ENCODE measurements at regions not wholly inside any gene's neighbourhood (a gene's known extent, or its start where the extent isn't known, plus 50 kb on each side); places are given as distances from the start of the nearest gene placed in this dataset.

DNA sequence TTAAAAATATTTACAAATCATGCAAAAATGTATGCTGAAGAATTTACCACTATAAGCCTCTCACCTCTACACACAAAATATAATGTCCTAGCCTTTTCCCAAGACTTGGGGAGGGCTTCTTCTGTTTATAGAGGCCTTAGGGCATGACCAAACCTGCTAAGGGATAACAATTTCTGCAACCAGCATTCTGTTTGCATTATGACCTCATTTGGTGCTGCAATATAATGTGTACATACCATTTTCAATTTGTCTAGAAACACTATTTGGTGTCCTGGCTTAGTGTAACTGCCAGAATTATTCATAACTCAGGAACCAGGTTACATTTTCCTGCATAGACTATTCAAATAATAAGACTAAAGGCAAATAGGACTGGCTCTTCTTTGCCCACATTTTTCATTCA is 446.6 kb upstream of the SORCS1 start:
- H3K4me3 ChIP-seq (ENCODE audit: extremely low read depth in 1 of 4, insufficient read depth in 2 of 4, low read depth in 3 of 4, low read length in 4 of 4), result no peak overlapping the region
- FAIRE-seq (no peak), DNase-seq (ENCODE audit: low read depth in 1 of 2, low spot score in 2 of 2) (no peak)
- H3K4me1 ChIP-seq (replicated peaks in 1 of 4; ENCODE audit: control insufficient read depth in 3 of 4, insufficient read depth in 4 of 4, low read length in 3 of 4), result no peaks in the 10 kb centered on the region
- CTCF ChIA-PET (ENCODE audit: partially characterized antibody), result no interaction called here
- no peak overlapping the region for H3K23ac ChIP-seq (ENCODE audit: insufficient read length)
- no peak overlapping the region for H3K18ac ChIP-seq (ENCODE audit: extremely low read depth, low read length)
- H2AFZ ChIP-seq (ENCODE audit: low read length), result no peak overlapping the region
- no peak overlapping the region for H2BK20ac ChIP-seq (ENCODE audit: low read length)
- H4K20me1 ChIP-seq (replicated peaks in 1 of 2; ENCODE audit: control insufficient read depth in 1 of 2, insufficient read depth in 2 of 2, low read length in 2 of 2), result no peaks in the 10 kb centered on the region
- no peak overlapping the region for H4K5ac ChIP-seq (ENCODE audit: insufficient read length, low read depth, low read length)
- no peak overlapping the region for H3K27ac ChIP-seq (ENCODE audit: low read depth, low read length)
- no peaks in the 10 kb centered on the region for H3K23me2 ChIP-seq (ENCODE audit: low read depth, low read length)
- no peak overlapping the region for H3K4me2 ChIP-seq (ENCODE audit: insufficient read depth in 1 of 2, low read depth in 2 of 2, low read length in 2 of 2)
- no peaks in the 10 kb centered on the region for H3K27me3 ChIP-seq (replicated peaks in 1 of 4; ENCODE audit: control insufficient read depth in 3 of 4, extremely low read depth in 1 of 4, insufficient read depth in 3 of 4, low read length in 3 of 4)
- H3K9ac ChIP-seq (replicated peaks in 1 of 4; ENCODE audit: extremely low read depth in 1 of 4, low read depth in 3 of 4, low read length in 3 of 4), result no peak overlapping the region
- no peak overlapping the region for H2BK15ac ChIP-seq (ENCODE audit: low read length)
- POLR2A ChIA-PET (ENCODE audit: partially characterized antibody), result no interaction called here
- H2BK12ac ChIP-seq (ENCODE audit: low read depth, low read length), result no peak overlapping the region
- H3K36me3 ChIP-seq (ENCODE audit: control insufficient read depth in 2 of 4, insufficient read depth in 4 of 4, low read length in 3 of 4), result no peaks in the 10 kb centered on the region
- H2BK5ac ChIP-seq (ENCODE audit: low read depth, low read length), result no peak overlapping the region
- H2BK120ac ChIP-seq (replicated peaks; ENCODE audit: low read depth, low read length), result no peak overlapping the region
- no peak overlapping the region for H4K8ac ChIP-seq (ENCODE audit: extremely low read depth, insufficient read depth, low read length)
- H3K79me2 ChIP-seq (ENCODE audit: control insufficient read depth in 1 of 2, insufficient read depth in 2 of 2, low read length in 2 of 2), result no peaks in the 10 kb centered on the region
- H3K79me1 ChIP-seq (ENCODE audit: low read depth, low read length), result no peaks in the 10 kb centered on the region
- no peak overlapping the region for H3K4ac ChIP-seq (replicated peaks; ENCODE audit: insufficient read length, low read depth, low read length)
- no peak overlapping the region for H4K91ac ChIP-seq (replicated peaks; ENCODE audit: insufficient read length, low read length)
- H3K9me3 ChIP-seq (ENCODE audit: insufficient read depth in 2 of 2, low read depth in 1 of 2, low read length in 1 of 2), result no peaks in the 10 kb centered on the region
- no peak overlapping the region for H3K14ac ChIP-seq (ENCODE audit: insufficient read length)
- H2AK5ac ChIP-seq (ENCODE audit: low read depth, low read length), result no peak overlapping the region
- no peak overlapping the region for H3K56ac ChIP-seq (replicated peaks; ENCODE audit: insufficient read length, low read depth, low read length)
- no peak for TF ChIP-seq CEBPB (IDR thresholded peaks at IDR 0.05; ENCODE audit: low read depth, low read length)
- no peak for TF ChIP-seq SP1 (IDR thresholded peaks at IDR 0.05; ENCODE audit: low read depth, low read length)
- no peak for TF ChIP-seq JUND (IDR thresholded peaks at IDR 0.05; ENCODE audit: low read length)
- no peak for TF ChIP-seq SIN3A (conservative IDR thresholded peaks at IDR 0.05 in 1 of 2, IDR thresholded peaks at IDR 0.05 in 1 of 2; ENCODE audit: low read depth in 1 of 2, low read length in 2 of 2)
- TF ChIP-seq FOSL1 (IDR thresholded peaks at IDR 0.05; ENCODE audit: insufficient read depth, low read depth, low read length), result no peak
- TF ChIP-seq EP300 (IDR thresholded peaks at IDR 0.05; ENCODE audit: borderline replicate concordance in 1 of 2, low read depth in 2 of 2, low read length in 2 of 2), result no peak
